ENCODE measurements at regions not wholly inside any gene's neighbourhood (a gene's known extent, or its start where the extent isn't known, plus 50 kb on each side); places are given as distances from the start of the nearest gene placed in this dataset.

DNA sequence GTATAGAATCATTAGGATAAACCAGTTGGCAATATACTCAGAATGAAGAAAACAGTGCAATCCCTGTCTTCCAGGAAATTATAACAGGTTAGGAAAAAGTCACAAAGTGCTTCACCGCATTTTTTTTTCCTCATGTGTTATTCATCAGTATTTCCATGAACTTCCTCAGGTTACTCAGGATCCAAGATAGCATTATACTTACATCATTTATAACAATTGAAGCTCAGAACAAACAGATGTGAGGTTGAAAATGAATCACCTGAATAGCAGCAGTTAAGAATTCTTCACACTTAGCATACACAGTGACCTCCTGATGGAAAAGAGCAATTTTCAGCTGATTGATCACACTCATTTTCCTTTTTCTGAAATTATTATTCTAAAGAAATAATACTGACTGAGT lies 1040.7 kb upstream of the B3GALT2 start:
- Mint-ChIP-seq H3K4me3 (no peak overlapping the region), H3K4me1 (peaks cover 10% of the 10 kb centered on the region), H3K27ac (no peak overlapping the region), H3K27me3 (peaks cover 28% of the 10 kb centered on the region), H3K9me3 (no peaks in the 10 kb centered on the region), H3K36me3 (no peaks in the 10 kb centered on the region)
- ATAC-seq = no peak

DNA sequence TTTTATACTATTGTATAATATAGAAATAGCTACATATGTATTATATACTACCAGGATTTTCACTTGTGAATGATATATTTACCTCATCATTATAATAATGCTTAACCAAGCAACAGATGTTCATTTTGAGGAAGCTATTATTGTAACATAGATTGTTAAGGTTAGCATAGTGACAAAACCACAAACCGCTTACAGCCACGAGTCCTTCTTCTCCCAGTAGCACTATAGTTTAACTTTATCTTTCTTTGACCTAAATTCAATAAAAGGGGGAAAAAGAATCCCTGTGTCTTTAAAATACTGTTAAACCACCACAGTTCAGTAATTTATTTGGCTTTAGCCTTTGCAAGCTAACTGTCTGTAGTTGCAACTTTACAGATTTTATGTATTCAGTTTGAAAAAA lies 1039.4 kb upstream of the B3GALT2 start:
- H3K27ac Mint-ChIP-seq = no peak overlapping the region

DNA sequence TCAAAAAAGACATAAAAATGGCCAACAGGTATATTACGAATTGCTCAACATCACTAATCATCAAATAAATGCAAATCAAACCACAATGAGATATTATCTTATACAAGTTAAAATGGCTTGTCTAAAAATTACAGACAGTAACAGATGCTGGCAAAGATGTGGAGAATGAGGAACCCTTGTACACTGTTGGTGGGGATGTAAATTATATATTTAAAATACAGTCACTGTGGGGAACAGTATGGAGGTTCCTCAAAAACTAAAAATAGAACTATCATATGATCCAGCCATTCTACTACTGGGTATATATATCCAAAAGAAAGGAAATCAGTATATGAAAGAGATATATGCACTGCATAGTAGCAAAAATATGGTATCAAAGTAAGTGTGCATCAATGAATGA lies 1037.2 kb upstream of the B3GALT2 start:
- no peak for ATAC-seq
- no peak overlapping the region for H3K27ac Mint-ChIP-seq
- no peak overlapping the region for H3K4me3 Mint-ChIP-seq
- H3K27me3 Mint-ChIP-seq = peaks cover 54% of the 10 kb centered on the region
- peaks cover 10% of the 10 kb centered on the region for H3K4me1 Mint-ChIP-seq
- H3K9me3 Mint-ChIP-seq = no peaks in the 10 kb centered on the region
- no peaks in the 10 kb centered on the region for H3K36me3 Mint-ChIP-seq

More for the DNA sequence above, 1039.4 kb upstream of the B3GALT2 start:
- H3K27me3 Mint-ChIP-seq = peaks cover 41% of the 10 kb centered on the region
- H3K4me3 Mint-ChIP-seq = no peak overlapping the region
- no peaks in the 10 kb centered on the region for H3K9me3 Mint-ChIP-seq
- no peaks in the 10 kb centered on the region for H3K36me3 Mint-ChIP-seq
- no peak for ATAC-seq
- peaks cover 10% of the 10 kb centered on the region for H3K4me1 Mint-ChIP-seq

DNA sequence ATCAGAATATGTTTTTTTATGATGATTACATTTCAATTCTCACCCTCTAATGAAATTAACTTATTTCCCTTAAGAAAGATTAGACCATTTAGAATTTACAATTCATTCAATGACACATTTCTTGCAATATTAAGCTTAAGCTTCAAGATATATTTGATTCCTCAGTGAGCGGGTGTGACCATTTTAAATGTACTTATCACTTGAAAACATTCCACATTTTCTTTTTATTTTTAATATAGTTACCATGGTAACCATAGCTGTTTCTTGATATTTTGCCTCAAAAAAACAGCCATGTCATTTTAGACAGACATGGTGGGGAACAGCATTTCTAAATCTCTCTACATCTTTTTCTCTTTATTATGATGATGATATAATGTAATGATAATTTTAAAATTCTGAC lies 1029.0 kb upstream of the B3GALT2 start:
- Mint-ChIP-seq H3K36me3 (no peaks in the 10 kb centered on the region), H3K4me1 (no peaks in the 10 kb centered on the region), H3K27me3 (peaks cover 21% of the 10 kb centered on the region), H3K27ac (no peak overlapping the region), H3K4me3 (no peak overlapping the region), H3K9me3 (no peaks in the 10 kb centered on the region)
- ATAC-seq = no peak

DNA sequence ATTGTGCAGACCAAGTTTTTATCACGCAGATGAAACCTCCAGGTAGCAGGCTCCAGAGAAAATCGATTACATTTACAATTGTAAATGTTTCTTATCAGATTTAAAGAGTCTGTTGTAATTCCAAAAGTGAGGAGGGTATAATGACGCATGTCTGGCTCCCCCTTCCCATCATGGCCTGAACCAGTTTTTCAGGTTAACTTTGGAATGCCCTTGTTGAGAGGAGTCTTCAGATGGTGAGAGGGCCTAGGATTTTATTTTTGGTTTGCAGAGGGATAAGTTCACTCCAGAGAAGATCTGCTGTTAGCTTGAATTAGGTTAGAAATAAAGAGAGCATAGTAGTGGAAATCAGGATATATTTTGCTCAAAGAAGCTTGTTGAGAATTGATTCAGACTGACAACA lies 1028.3 kb upstream of the B3GALT2 start:
- Mint-ChIP-seq H3K27me3 (peaks cover 14% of the 10 kb centered on the region), H3K36me3 (no peaks in the 10 kb centered on the region), H3K4me3 (no peak overlapping the region), H3K9me3 (no peaks in the 10 kb centered on the region), H3K27ac (no peak overlapping the region), H3K4me1 (no peaks in the 10 kb centered on the region)
- no peak for ATAC-seq

DNA sequence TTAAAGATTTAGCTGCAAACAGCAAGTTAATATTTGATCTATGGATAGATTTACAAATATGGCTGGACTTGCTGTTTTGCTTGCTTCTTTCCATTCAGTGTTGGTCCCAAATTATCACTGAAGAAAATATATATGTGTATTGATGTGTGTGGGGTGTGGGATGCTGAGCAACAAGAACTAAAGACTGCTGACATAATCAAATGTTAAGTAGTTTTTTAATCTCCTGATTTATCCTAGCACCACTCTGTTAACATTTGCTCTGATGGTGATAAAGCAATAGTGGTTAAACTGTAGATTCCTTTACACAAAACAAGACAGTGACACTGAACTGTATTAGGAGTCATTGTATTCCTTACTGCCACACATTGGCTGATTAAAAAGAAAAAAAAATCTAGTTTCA lies 1023.5 kb upstream of the B3GALT2 start:
- no peak for ATAC-seq

DNA sequence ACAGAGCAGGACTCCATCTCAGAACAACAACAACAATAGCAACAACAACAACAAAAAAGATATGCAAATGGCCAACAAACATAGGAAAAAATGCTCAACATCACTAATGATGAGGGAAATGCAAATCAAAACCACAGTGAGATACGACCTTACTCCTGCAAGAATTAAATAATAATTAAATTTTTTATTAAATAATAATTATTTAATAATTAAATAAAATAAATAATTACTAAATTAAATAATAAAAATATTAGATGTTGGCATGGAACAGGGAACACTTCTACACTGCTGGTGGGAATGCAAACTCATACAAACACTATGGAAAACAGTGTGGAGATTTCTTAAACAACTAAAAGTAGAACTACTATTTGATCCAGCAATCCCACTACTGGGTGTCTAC lies 1022.3 kb upstream of the B3GALT2 start:
- Mint-ChIP-seq H3K9me3 (no peaks in the 10 kb centered on the region), H3K27me3 (peaks cover 13% of the 10 kb centered on the region), H3K27ac (no peak overlapping the region), H3K4me1 (no peaks in the 10 kb centered on the region), H3K36me3 (no peaks in the 10 kb centered on the region), H3K4me3 (no peak overlapping the region)
- no peak for ATAC-seq

More for the DNA sequence above, 1023.5 kb upstream of the B3GALT2 start:
- Mint-ChIP-seq H3K4me3 (no peak overlapping the region), H3K9me3 (no peaks in the 10 kb centered on the region), H3K36me3 (no peaks in the 10 kb centered on the region), H3K27ac (no peak overlapping the region), H3K27me3 (peaks cover 13% of the 10 kb centered on the region), H3K4me1 (no peaks in the 10 kb centered on the region)

DNA sequence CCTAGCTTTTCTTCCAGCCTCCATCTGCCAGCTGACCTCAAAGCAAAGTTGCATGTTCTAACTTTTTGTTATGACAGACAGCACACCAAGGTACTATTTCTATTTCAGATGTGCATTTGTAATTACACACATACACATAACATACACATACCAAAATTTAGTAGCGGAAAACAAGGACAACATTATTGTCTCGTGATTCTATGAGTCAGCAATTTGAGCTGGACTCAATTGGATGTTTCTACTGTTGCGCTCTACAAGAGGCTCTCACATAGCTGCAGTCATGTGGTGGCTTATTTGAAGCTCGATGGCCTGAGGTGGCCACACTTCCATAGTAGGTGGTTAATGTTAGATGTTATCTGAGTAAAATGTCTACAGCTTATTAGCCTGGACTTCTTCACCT lies 1010.1 kb upstream of the B3GALT2 start:
- Mint-ChIP-seq H3K36me3 (no peaks in the 10 kb centered on the region), H3K27ac (no peak overlapping the region), H3K4me1 (no peaks in the 10 kb centered on the region), H3K4me3 (no peak overlapping the region), H3K27me3 (no peaks in the 10 kb centered on the region), H3K9me3 (peaks cover 5% of the 10 kb centered on the region)
- no peak for ATAC-seq

DNA sequence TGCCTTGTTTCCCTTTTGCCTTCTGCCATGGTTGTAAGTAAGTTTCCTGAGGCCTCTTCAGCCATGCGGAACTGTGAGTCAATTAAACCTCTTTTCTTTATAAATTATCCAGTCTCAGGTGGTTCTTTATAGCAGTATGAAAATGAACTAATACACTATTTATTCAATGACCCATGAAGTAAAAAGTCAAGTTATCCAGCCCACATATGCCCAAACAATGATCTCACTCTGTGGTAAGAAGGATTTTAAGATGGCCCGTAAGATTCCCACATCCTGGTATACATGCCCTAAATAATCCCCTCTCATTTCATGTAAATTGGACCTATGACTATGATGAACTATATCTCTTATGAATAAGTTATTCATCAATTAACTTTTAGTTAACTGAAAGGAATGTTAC lies 1008.3 kb upstream of the B3GALT2 start:
- Mint-ChIP-seq H3K27ac (no peak overlapping the region), H3K4me3 (no peak overlapping the region), H3K27me3 (no peaks in the 10 kb centered on the region), H3K9me3 (peaks cover 5% of the 10 kb centered on the region), H3K4me1 (no peaks in the 10 kb centered on the region), H3K36me3 (no peaks in the 10 kb centered on the region)
- no peak for ATAC-seq

DNA sequence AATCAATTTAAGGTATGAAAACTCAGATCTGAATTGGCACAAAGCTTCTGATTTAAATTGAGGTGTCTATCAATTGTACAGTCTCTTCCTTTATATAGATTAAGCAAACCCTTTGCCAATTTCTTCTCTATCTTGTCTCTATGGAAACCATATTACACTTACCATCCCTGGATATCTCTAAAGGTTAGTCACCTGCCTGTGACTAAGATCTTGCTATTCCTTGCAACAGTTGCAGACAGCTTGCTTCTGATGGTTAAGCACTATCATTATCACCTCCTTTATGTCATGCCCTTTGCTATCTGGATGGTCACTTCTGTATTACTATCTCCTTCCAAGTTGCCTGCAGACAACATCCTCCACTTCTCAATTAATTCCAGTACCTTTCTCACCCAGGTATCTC lies 998.6 kb upstream of the B3GALT2 start:
- Mint-ChIP-seq H3K9me3 (peaks cover 6% of the 10 kb centered on the region), H3K27ac (no peak overlapping the region), H3K4me1 (no peaks in the 10 kb centered on the region), H3K4me3 (no peak overlapping the region), H3K36me3 (no peaks in the 10 kb centered on the region), H3K27me3 (no peaks in the 10 kb centered on the region)
- no peak for ATAC-seq

DNA sequence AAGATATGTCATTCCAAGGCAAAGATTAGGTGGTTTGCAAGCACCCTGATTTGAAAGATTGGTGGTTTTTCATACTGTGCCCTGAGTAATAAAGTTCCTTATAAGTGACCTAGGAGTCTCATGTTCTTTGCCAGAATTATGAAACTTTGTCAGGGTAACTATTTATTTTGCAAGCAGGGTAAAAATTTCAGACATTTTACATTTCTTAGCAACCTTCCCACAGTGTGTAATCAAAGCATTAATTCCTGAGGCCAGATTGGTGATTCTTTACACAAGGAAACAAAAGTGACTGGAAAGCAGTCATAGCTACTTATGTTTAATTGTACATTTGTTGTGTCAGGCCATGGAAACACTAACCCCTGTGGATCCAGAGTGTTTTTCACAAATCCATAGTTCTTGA lies 998.0 kb upstream of the B3GALT2 start:
- Mint-ChIP-seq H3K4me3 (no peak overlapping the region), H3K36me3 (no peaks in the 10 kb centered on the region), H3K27ac (no peak overlapping the region), H3K4me1 (no peaks in the 10 kb centered on the region), H3K27me3 (no peaks in the 10 kb centered on the region), H3K9me3 (peaks cover 6% of the 10 kb centered on the region)
- ATAC-seq = no peak

DNA sequence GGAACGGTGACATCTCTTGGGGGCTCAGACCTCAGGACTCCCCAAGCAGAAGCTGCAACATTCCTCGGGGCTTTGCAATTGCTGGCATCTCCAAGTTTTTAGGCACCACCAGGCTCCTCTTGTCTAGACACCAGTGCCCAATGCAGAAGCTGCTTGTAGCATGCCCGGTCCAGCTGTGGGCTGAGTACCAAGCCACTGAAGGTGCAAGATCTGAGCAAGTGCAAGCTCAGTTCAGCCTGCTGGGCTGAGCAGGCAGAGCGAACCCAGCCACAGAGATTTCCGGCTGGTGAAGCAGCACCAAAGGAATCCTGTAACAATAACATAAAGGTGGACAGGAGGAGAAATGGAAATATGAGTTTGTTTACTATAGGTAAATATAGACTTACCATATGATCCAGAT lies 995.4 kb upstream of the B3GALT2 start:
- Mint-ChIP-seq H3K36me3 (no peaks in the 10 kb centered on the region), H3K4me3 (no peak overlapping the region), H3K27me3 (no peaks in the 10 kb centered on the region), H3K27ac (no peak overlapping the region), H3K9me3 (peaks cover 6% of the 10 kb centered on the region), H3K4me1 (no peaks in the 10 kb centered on the region)
- ATAC-seq = no peak

DNA sequence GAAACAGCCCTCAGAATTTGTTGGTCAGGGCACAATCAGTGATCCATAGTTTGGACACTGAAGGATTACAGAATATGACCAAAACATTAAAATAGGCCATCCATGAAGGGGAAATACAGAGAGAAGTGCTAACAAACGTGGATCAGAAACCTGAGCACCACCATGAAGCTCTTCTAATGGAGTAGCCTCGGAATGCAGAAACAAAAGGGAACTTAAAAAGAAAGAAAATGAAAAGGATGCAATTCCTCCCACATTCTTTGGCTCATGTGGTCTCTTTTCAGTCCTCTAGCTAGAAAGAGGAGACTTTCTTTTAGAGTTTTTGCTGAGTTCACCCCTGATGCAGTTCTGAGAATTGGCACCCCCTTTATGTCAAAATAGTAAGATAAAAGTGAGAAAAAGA lies 989.8 kb upstream of the B3GALT2 start:
- H3K36me3 Mint-ChIP-seq = no peaks in the 10 kb centered on the region
- peaks cover 3% of the 10 kb centered on the region for H3K9me3 Mint-ChIP-seq

DNA sequence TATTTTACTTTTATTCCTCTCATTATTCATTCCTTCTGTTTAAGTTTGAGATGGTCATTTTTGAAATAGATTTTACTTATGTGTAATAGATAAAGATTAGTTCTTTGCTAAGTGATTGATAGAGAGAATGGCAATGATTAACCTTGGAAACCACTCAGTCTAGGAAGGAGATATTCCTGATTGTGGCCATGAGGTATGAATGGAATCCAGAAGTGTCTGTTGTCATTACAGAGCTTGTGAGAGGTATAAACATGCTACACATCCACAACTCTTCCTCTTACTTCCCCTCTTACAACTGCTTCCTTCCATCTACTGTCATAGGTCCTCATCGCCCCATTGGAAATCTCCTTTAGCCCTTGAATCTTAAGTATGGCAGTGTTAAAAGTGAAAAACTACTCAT lies 988.8 kb upstream of the B3GALT2 start:
- H3K4me3 Mint-ChIP-seq = no peak overlapping the region
- no peaks in the 10 kb centered on the region for H3K9me3 Mint-ChIP-seq
- no peak for ATAC-seq
- H3K27ac Mint-ChIP-seq = no peak overlapping the region
- H3K4me1 Mint-ChIP-seq = no peaks in the 10 kb centered on the region
- H3K27me3 Mint-ChIP-seq = no peaks in the 10 kb centered on the region
- no peaks in the 10 kb centered on the region for H3K36me3 Mint-ChIP-seq

More for the DNA sequence above, 989.8 kb upstream of the B3GALT2 start:
- no peaks in the 10 kb centered on the region for H3K27me3 Mint-ChIP-seq
- no peak overlapping the region for H3K4me3 Mint-ChIP-seq
- ATAC-seq = no peak
- H3K27ac Mint-ChIP-seq = no peak overlapping the region
- H3K4me1 Mint-ChIP-seq = no peaks in the 10 kb centered on the region

DNA sequence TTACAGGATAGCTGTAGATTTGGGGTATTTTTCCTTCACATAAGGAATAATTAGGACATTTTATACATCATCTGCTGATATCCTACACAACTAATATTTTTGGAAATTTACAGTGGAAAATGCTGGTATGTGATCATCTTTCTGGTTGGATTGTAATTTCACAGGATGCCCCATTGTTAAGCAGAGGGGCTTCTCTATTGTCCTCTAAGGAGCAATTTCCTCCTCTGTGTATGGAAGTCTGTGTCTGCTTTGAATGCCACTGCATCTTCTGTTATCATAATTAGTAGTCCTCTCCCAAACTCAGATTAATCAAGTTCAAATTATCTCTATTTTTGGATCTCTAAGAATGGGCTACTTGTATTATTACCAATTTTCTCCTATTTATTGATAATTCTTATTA lies 988.1 kb upstream of the B3GALT2 start:
- Mint-ChIP-seq H3K36me3 (no peaks in the 10 kb centered on the region), H3K9me3 (no peaks in the 10 kb centered on the region), H3K27me3 (no peaks in the 10 kb centered on the region), H3K4me1 (no peaks in the 10 kb centered on the region), H3K4me3 (no peak overlapping the region), H3K27ac (no peak overlapping the region)
- no peak for ATAC-seq

DNA sequence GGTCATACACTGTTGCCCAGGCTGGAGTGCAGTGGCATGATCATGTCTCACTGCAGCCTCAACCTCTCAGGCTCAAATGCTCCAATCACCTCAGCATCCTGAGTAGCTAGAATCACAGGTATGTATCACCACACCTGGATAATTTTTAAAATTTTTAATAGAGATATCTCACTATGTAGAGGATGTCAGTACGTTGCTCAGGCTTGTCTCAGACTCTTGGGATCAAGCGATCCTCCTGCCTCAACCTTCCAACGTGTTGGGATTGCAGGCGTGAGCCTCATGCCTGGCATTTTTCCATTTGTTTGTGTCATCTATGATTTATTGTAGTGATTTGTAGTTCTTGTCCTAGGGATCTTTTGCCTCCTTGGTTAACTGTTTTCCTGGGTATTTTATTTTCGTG lies 985.2 kb upstream of the B3GALT2 start:
- no peak for ATAC-seq
- Mint-ChIP-seq H3K9me3 (peaks cover 3% of the 10 kb centered on the region), H3K4me1 (no peaks in the 10 kb centered on the region), H3K27me3 (no peaks in the 10 kb centered on the region), H3K4me3 (no peak overlapping the region), H3K27ac (no peak overlapping the region), H3K36me3 (no peaks in the 10 kb centered on the region)

DNA sequence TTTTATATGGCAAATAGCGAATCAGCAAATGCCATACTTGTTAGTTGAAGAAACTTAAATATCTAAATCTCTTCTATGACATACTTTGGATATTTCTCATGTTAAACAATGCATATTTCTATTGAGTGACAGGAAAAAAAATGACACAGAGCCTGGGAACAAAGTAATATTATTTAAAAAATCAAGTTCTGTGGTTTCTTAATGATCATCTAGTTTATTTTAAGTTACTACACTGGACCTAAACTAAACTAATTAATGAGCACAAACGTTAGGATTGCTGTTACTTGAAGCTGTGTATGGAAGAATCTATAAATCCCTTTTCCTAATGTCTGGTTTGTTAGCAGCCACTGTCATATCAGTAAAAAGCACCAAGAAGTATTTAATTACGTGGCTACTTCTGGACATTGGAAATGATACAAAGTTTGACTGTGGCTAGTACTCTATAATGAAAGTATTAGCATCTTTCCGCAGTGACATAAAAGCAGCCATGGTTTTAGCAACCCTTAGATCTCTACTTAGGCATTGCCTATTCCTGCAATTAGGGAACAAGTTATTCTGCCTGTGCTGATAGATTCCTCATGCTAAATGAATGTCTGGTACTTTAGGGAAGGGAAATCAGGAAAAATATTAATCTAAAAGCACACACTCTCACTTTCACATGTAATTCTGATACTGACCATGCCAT lies 981.7 kb upstream of the B3GALT2 start:
- no peaks in the 10 kb centered on the region for H3K27me3 Mint-ChIP-seq
- no peaks in the 10 kb centered on the region for H3K4me1 Mint-ChIP-seq
- ATAC-seq = no peak
- peaks cover 3% of the 10 kb centered on the region for H3K9me3 Mint-ChIP-seq
- no peak overlapping the region for H3K4me3 Mint-ChIP-seq
- H3K36me3 Mint-ChIP-seq = no peaks in the 10 kb centered on the region
- H3K27ac Mint-ChIP-seq = no peak overlapping the region

Data from stimulated activated memory B cell treated with anti-CD40 and anti-IgM and Interleukin-4, amounts not matched to agents 10 μg/mL and 1 μg/mL and 100 μg/mL, for 72 hours (primary cell).